HCT116 (cell line): ENCODE measurements at regions not wholly inside any gene's neighbourhood (a gene's known extent, or its start where the extent isn't known, plus 50 kb on each side); places are given as distances from the start of the nearest gene placed in this dataset.

Experiments
- ATAC-seq: fragments of 200-7000 bp; cut with Tn5 transposase; 2 replicates; pipeline ENCODE4 v1.9.1; 2020; ENCODE audit warnings: mild to moderate bottlenecking, moderate library complexity
- BruUV-seq: library from RNA; stranded (reverse); fragments of 400-500 nt; replicated peaks from 2 replicates; lab custom pipeline; 2021; lab: Mats Ljungman, UMichigan
- CTCF ChIA-PET: fragments of 300-600 bp; sonication (Branson Sonifier 250); formaldehyde crosslinking; loops from one replicate; lab custom pipeline; 2021; ENCODE audit warnings: antibody characterized with exemption; lab: Charles Lee
- POLR2A ChIA-PET: fragments of 300-600, 350-600 bp; sonication (Branson Sonifier 250); formaldehyde crosslinking; loops from one replicate; lab custom pipeline; 2021; ENCODE audit warnings: antibody characterized with exemption; lab: Charles Lee
- RAD21 ChIA-PET, 2 experiments: fragments of 300-600 bp; sonication (Branson Sonifier 250); formaldehyde crosslinking; loops; one replicate each; lab custom pipeline; 2023; ENCODE audit warnings: low total read pairs in 2 of 2; ENCODE audit not compliant: uncharacterized antibody in 2 of 2, unreplicated experiment in 2 of 2, low non-redundant PET in 1 of 2; lab: Charles Lee
- DNase-seq: peaks from one replicate; pipeline ENCODE4 v3.0.0-alpha.2; 2010; ENCODE audit warnings: low read depth, low spot score
- H2AFZ ChIP-seq: fragments of 200-600 bp; shearing (Covaris generic), sonication (generic); 2 replicates; pipeline ENCODE4 v1.6.1; 2017; ENCODE audit warnings: low read depth, mixed run types, mixed read lengths, antibody characterized with exemption, low read length; ENCODE audit not compliant: poor library complexity, severe bottlenecking
- H3K27ac ChIP-seq: 2 replicates; pipeline ENCODE4 v1.5.1; 2012; ENCODE audit warnings: low read depth, low read length
- H3K27me3 ChIP-seq: fragments of 200-600 bp; sonication (generic); 2 replicates; pipeline ENCODE4 v1.6.1; 2016; ENCODE audit warnings: mixed run types, low read length, mixed read lengths; ENCODE audit not compliant: insufficient read depth
- H3K36me3 ChIP-seq, 2 experiments: fragments of 200-500 bp in 1 of 2; fragments of 200-600 bp in 1 of 2; sonication (Bioruptor generic) in 1 of 2; sonication (generic) in 1 of 2; 2 replicates each; pipeline versions ENCODE4 v1.5.1 to v1.6.1; 2014 to 2016; ENCODE audit warnings: low read length in 2 of 2, inconsistent platforms in 1 of 2, mixed read lengths in 1 of 2, mixed run types in 1 of 2; ENCODE audit not compliant: insufficient read depth in 2 of 2, control insufficient read depth in 1 of 2
- H3K4me1 ChIP-seq, 2 experiments: fragments of 200-600 bp in 1 of 2; sonication (generic) in 1 of 2; 2 replicates each; pipeline versions ENCODE4 v1.5.1 to v1.6.1; 2012 to 2017; ENCODE audit warnings: low read length in 2 of 2, inconsistent platforms in 1 of 2, mild to moderate bottlenecking in 1 of 2, mixed read lengths in 1 of 2, mixed run types in 1 of 2, moderate library complexity in 1 of 2; ENCODE audit not compliant: insufficient read depth in 2 of 2, control insufficient read depth in 1 of 2
- H3K4me2 ChIP-seq: fragments of 200-600 bp; sonication (generic); 2 replicates; pipeline ENCODE4 v1.6.1; 2017; ENCODE audit warnings: mixed run types, low read length, mixed read lengths
- H3K4me3 ChIP-seq, 2 experiments: fragments of 200-600 bp in 1 of 2; sonication (generic) in 1 of 2; replicated peaks in 1 of 2; 2 replicates each; pipeline ENCODE4 v1.5.1; 2011 to 2016; ENCODE audit warnings: low read length in 2 of 2, control low read depth in 1 of 2, low read depth in 1 of 2, mild to moderate bottlenecking in 1 of 2, mixed read lengths in 1 of 2, mixed run types in 1 of 2
- H3K79me2 ChIP-seq: fragments of 200-600 bp; sonication (generic); 2 replicates; pipeline ENCODE4 v1.6.1; 2017; ENCODE audit warnings: mild to moderate bottlenecking, mixed run types, low read length, moderate library complexity, mixed read lengths; ENCODE audit not compliant: insufficient read depth
- H3K9ac ChIP-seq: fragments of 200-600 bp; sonication (generic); 2 replicates; pipeline ENCODE4 v1.6.1; 2016; ENCODE audit warnings: low read length, mixed read lengths
- H3K9me2 ChIP-seq: fragments of 200-600 bp; sonication (generic), shearing (Covaris generic); 2 replicates; pipeline ENCODE4 v1.6.1; 2017; ENCODE audit warnings: mixed run types, mild to moderate bottlenecking, moderate library complexity; ENCODE audit not compliant: insufficient read depth
- H3K9me3 ChIP-seq, 2 experiments: fragments of 200-500 bp in 1 of 2; fragments of 200-600 bp in 1 of 2; sonication (Bioruptor generic) in 1 of 2; sonication (generic) in 1 of 2; 2 replicates each; pipeline ENCODE4 v1.6.1; 2014 to 2017; ENCODE audit warnings: low read length in 2 of 2, mixed read lengths in 2 of 2, inconsistent platforms in 1 of 2, low read depth in 1 of 2, mild to moderate bottlenecking in 1 of 2, mixed run types in 1 of 2, moderate library complexity in 1 of 2; ENCODE audit not compliant: control insufficient read depth in 1 of 2, insufficient read depth in 1 of 2
- H4K20me1 ChIP-seq: fragments of 200-600 bp; sonication (generic), shearing (Covaris generic); 2 replicates; pipeline ENCODE4 v1.6.1; 2017; ENCODE audit warnings: mixed run types, mild to moderate bottlenecking, moderate library complexity; ENCODE audit not compliant: insufficient read depth
- CEBPB ChIP-seq: IDR thresholded peaks from 2 replicates; pipeline ENCODE4 v1.6.1; 2012; ENCODE audit warnings: low read depth
- CTCF ChIP-seq, 3 experiments: fragments of 200-600 bp in 1 of 3; sonication (generic) in 1 of 3; IDR thresholded peaks in 2 of 3; conservative IDR thresholded peaks in 1 of 3; 2 replicates each; pipeline ENCODE4 v1.5.1; 2012 to 2017; ENCODE audit warnings: low read depth in 2 of 3, low read length in 2 of 3, antibody characterized with exemption in 1 of 3, borderline replicate concordance in 1 of 3, control low read depth in 1 of 3, mild to moderate bottlenecking in 1 of 3, mixed read lengths in 1 of 3, mixed run types in 1 of 3, moderate library complexity in 1 of 3; ENCODE audit not compliant: insufficient read depth in 1 of 3
- EGR1 ChIP-seq: IDR thresholded peaks from 2 replicates; pipeline ENCODE4 v1.6.1; 2012; ENCODE audit warnings: low read depth
- EZH2phosphoT487 ChIP-seq: fragments of 200-600 bp; IDR thresholded peaks from 2 replicates; pipeline ENCODE4 v1.6.1; 2018; ENCODE audit warnings: antibody characterized with exemption, borderline replicate concordance
- JUND ChIP-seq: IDR thresholded peaks from 2 replicates; pipeline ENCODE4 v1.6.1; 2012
- RAD21 ChIP-seq: IDR thresholded peaks from 2 replicates; pipeline ENCODE4 v1.6.1; 2012; ENCODE audit warnings: low read depth, mild to moderate bottlenecking
- REST ChIP-seq: IDR thresholded peaks from 2 replicates; pipeline ENCODE4 v1.6.1; 2012; ENCODE audit warnings: low read depth
- SRF ChIP-seq: IDR thresholded peaks from 2 replicates; pipeline ENCODE4 v1.6.1; 2012; ENCODE audit warnings: low read depth
- ZNF274 ChIP-seq: fragments of 200-500 bp; sonication (Bioruptor generic); IDR thresholded peaks from 2 replicates; pipeline ENCODE4 v1.6.1; 2014; ENCODE audit warnings: mild to moderate bottlenecking, low read depth, low read length, inconsistent platforms
- intact Hi-C: fragments of 100-400 bp; cut with micrococcal nuclease; formaldehyde crosslinking; loops from 2 replicates; pipeline ENCODE4 v1.10.0; 2022
- TF ChIP-seq, protein P1 (sequence below): IDR thresholded peaks from 2 replicates; pipeline ENCODE4 v1.6.1; 2012
- TF ChIP-seq, protein P2 (sequence below): IDR thresholded peaks from 2 replicates; pipeline ENCODE4 v1.6.1; 2011; ENCODE audit warnings: mild to moderate bottlenecking, low read length, moderate library complexity; ENCODE audit not compliant: insufficient replicate concordance; ENCODE audit errors: extremely low read depth

DNA sequence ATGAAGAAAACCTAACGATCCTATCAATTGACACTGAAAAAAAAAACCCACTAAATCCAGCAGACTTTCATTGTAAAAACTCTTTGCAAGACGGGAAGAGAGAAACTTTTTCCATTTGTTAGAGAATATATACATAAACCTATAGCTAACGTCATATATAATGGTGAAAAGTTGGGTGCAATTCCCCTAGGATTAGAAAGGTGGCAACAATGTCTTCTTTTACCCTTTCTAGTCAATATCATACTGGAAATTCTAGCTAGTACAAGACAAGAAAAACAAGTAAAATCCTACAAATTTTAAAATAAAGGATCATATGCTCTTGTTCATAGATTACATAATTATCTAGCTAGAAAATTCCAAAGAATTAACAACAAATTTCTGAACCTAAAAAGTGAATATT is 1596.5 kb upstream of the LRRTM1 start:
- ChIA-PET RAD21 (no interaction called here), CTCF (interaction anchor here (0.6 to 1.1 kb wide), 4 partner anchors 118 to 1294 kb away, joined by 3 to 5 read pairs (median 3); no protein-coding TSS in a partner anchor), POLR2A (no interaction called here)
- Histone ChIP-seq H3K36me3 (no peaks in the 10 kb centered on the region), H3K4me3 (no peak overlapping the region), H4K20me1 (no peaks in the 10 kb centered on the region), H3K9me3 (no peaks in the 10 kb centered on the region), H2AFZ (no peak overlapping the region), H3K4me1 (no peaks in the 10 kb centered on the region), H3K79me2 (no peaks in the 10 kb centered on the region), H3K4me2 (no peak overlapping the region), H3K27me3 (no peaks in the 10 kb centered on the region), H3K9ac (no peak overlapping the region), H3K27ac (no peak overlapping the region), H3K9me2 (no peaks in the 10 kb centered on the region)
- ATAC-seq (no peak), DNase-seq (no peak)
- intact Hi-C loops: loop anchor here (10.0 kb wide), 1 partner anchor 1294 kb away; no protein-coding TSS in a partner anchor
- TF ChIP-seq CEBPB: no peak
- peak; percentile 37; the same call in 1 of the 2 replicates for TF ChIP-seq RAD21
- peak; percentile 12 to 51 (median 34); a peak in 5 of 6 replicates for TF ChIP-seq CTCF (IDR thresholded peaks at IDR 0.05 in 2 of 3, conservative IDR thresholded peaks at IDR 0.05 in 1 of 3; ENCODE audit: borderline replicate concordance in 1 of 3, insufficient read depth in 1 of 3, low read depth in 2 of 3, low read length in 2 of 3)
- TF ChIP-seq, protein P1, sequence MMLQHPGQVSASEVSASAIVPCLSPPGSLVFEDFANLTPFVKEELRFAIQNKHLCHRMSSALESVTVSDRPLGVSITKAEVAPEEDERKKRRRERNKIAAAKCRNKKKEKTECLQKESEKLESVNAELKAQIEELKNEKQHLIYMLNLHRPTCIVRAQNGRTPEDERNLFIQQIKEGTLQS: no peak
- no peak for TF ChIP-seq EZH2phosphoT487
- BruUV-seq: no TSS peak

DNA sequence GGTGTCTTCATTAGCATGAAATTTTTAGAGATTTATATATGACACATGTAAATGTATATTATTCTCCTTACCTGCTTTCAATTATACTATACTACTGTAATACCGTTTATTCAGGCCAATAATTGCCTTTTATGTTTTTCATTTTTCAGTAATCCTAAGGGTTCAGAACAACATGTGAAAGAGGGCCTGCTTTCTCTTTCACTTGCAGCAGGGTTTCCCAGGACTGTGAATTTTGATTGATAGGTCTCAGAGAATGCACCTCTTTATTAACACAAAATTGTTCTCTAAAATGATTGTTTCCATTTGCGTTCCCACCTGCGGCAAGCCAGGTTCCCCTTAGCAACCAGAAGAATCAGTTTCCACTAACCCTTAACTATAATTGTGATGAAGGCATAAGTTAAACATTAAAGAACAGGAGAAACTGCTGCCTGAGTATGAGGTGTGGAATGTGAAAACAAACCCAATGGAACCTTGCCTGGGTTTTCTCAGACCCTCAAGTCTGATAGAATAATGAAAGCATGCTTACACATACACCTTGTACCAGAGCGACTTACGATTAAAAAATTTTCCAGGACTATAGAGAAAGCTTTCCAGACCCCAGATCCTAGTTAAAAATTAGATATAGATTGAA is 1591.2 kb upstream of the LRRTM1 start:
- intact Hi-C loops: no loop called here
- Histone ChIP-seq H3K4me2 (no peak overlapping the region), H2AFZ (no peak overlapping the region), H3K4me3 (no peak overlapping the region), H3K9ac (no peak overlapping the region), H3K4me1 (no peaks in the 10 kb centered on the region), H3K9me2 (no peaks in the 10 kb centered on the region), H3K27me3 (no peaks in the 10 kb centered on the region), H4K20me1 (no peaks in the 10 kb centered on the region), H3K36me3 (no peaks in the 10 kb centered on the region), H3K9me3 (no peaks in the 10 kb centered on the region), H3K27ac (no peak overlapping the region), H3K79me2 (no peaks in the 10 kb centered on the region)
- ChIA-PET RAD21 (no interaction called here), POLR2A (no interaction called here), CTCF (interaction anchor here (1.7 kb wide), 1 partner anchor 572 kb away, joined by 7 read pairs; no protein-coding TSS in a partner anchor)
- ATAC-seq (no peak), DNase-seq (no peak)
- no TSS peak for BruUV-seq
- TF ChIP-seq EGR1 (no peak), EZH2phosphoT487 (no peak), ZNF274 (no peak), REST (no peak), JUND (no peak), SRF (no peak)
- TF ChIP-seq, protein P2, sequence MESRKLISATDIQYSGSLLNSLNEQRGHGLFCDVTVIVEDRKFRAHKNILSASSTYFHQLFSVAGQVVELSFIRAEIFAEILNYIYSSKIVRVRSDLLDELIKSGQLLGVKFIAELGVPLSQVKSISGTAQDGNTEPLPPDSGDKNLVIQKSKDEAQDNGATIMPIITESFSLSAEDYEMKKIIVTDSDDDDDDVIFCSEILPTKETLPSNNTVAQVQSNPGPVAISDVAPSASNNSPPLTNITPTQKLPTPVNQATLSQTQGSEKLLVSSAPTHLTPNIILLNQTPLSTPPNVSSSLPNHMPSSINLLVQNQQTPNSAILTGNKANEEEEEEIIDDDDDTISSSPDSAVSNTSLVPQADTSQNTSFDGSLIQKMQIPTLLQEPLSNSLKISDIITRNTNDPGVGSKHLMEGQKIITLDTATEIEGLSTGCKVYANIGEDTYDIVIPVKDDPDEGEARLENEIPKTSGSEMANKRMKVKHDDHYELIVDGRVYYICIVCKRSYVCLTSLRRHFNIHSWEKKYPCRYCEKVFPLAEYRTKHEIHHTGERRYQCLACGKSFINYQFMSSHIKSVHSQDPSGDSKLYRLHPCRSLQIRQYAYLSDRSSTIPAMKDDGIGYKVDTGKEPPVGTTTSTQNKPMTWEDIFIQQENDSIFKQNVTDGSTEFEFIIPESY: no peak
